Retinal pigment epithelial cell (primary cell): ENCODE measurements at regions not wholly inside any gene's neighbourhood (a gene's known extent, or its start where the extent isn't known, plus 50 kb on each side); places are given as distances from the start of the nearest gene placed in this dataset.

Source experiments
- DNase-seq: peaks from one replicate; pipeline ENCODE4 v3.0.0-alpha.2; 2010; ENCODE audit warnings: low read depth
- H3K4me3 ChIP-seq: 2 replicates; pipeline ENCODE4 v1.5.1; 2011; ENCODE audit warnings: mild to moderate bottlenecking, low read length, control low read depth, moderate library complexity
- CTCF ChIP-seq: conservative IDR thresholded peaks from 2 replicates; pipeline ENCODE4 v1.5.1; 2011; ENCODE audit warnings: low read depth, low read length, control low read depth, inconsistent platforms

GRCh38 chr5:21184581-21184980 lies 1196.6 kb upstream of the CDH18 start:
- TF ChIP-seq CTCF: no peak
- DNase-seq: no peak
- H3K4me3 ChIP-seq: no peak overlapping the region

DNA sequence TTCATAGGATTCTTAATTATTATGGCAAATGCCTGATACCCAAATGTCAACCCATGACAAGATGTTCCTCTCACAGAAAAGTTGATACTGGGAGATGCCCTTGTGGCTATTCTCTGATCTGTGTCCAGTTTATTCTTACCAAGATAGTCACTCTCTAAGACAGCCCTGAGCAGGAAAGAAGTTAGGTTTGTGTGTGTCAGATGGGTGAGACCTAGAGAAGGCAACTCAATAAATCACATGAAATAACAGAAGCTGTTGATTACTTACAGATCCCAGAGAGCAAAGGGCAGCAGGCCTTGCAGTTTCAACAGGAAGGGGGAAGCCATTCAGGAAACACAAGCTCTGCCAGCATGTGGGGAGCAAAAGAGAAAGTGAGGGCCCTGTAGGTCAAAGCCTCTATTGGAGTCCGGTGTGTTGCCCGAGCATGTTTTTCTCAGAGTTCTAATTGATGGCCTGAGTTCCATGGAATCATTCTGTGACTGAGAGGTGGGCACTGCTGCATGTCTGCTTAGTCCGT lies 1193.7 kb upstream of the CDH18 start:
- no peak for DNase-seq
- no peak overlapping the region for H3K4me3 ChIP-seq
- no peak for TF ChIP-seq CTCF

GRCh38 chr5:21173526-21173925 lies 1185.5 kb upstream of the CDH18 start:
- TF ChIP-seq CTCF: no peak
- H3K4me3 ChIP-seq: no peak overlapping the region
- no peak for DNase-seq

DNA sequence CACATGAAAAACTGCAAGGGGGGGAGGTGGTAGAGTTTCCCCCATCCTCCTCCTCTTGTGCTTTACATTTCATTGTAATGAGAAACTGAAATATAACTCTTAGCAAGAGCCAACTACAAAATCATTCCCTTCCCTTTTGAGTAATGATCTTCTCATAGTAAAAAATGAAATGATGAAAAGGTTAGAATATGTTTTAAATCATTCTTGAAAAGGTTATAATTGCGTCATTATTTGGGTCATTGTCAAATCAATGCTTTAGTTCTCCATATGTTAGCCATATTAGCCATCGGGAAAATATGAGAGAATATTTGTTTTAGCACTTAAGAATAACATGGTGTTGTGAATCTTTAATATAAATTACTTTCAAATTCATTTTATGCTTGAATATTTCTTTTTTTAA lies 1185.0 kb upstream of the CDH18 start:
- H3K4me3 ChIP-seq: no peak overlapping the region
- TF ChIP-seq CTCF: no peak
- DNase-seq: no peak

GRCh38 chr5:21171038-21171437 lies 1183.0 kb upstream of the CDH18 start:
- no peak for TF ChIP-seq CTCF
- no peak overlapping the region for H3K4me3 ChIP-seq
- DNase-seq: no peak

DNA sequence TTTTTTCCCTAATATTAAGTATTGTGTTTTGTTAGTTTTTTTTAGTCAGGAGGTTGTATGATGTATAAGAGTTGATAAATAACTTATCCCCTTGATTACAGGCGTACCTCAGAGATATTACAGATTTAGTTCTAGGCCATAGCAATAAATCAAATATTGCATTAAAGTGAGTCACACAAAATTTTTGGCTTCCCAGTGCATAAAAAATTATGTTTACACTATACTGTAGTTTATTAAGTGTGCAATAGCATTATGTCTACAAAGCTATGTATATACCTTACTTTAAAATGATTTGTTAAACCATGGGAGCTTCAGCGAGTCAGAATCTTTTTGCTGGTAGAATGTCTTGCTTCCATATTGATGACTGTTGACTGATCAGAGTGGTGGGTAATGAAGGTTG lies 1180.6 kb upstream of the CDH18 start:
- H3K4me3 ChIP-seq: no peak overlapping the region
- TF ChIP-seq CTCF: no peak
- DNase-seq: no peak

GRCh38 chr5:21165344-21165743 lies 1177.3 kb upstream of the CDH18 start:
- TF ChIP-seq CTCF: no peak
- H3K4me3 ChIP-seq: no peak overlapping the region
- DNase-seq: no peak
